B cell (primary cell): ENCODE measurements at regions not wholly inside any gene's neighbourhood (a gene's known extent, or its start where the extent isn't known, plus 50 kb on each side); places are given as distances from the start of the nearest gene placed in this dataset.

Experiments used
- ATAC-seq: fragments of 200-7000 bp; cut with Tn5 transposase; one replicate; pipeline ENCODE4 v1.10.0; 2021; ENCODE audit warnings: low read depth, mild to moderate bottlenecking, moderate number of reproducible peaks, moderate library complexity
- CTCF ChIA-PET: fragments of 350-600 bp; sonication (Branson Sonifier 250); formaldehyde crosslinking; loops from one replicate; lab custom pipeline; 2021; ENCODE audit warnings: antibody characterized with exemption, inconsistent platforms; lab: Charles Lee
- POLR2A ChIA-PET: fragments of 350-600 bp; sonication (Branson Sonifier 250); formaldehyde crosslinking; loops from one replicate; lab custom pipeline; 2021; ENCODE audit warnings: antibody characterized with exemption; lab: Charles Lee
- DNase-seq: peaks from one replicate; pipeline ENCODE4 v3.0.0; 2013
- H2AFZ ChIP-seq: 2 replicates; pipeline ENCODE4 v1.6.1; 2012; ENCODE audit warnings: mild to moderate bottlenecking, low read depth, low read length; ENCODE audit not compliant: insufficient read depth, poor library complexity, severe bottlenecking
- H3K27ac ChIP-seq, 2 donors: 1 replicate in 1 of 2; 2 replicates in 1 of 2; pipeline ENCODE4 v1.5.1; 2012 to 2013; ENCODE audit warnings: low read length in 2 of 2, mild to moderate bottlenecking in 2 of 2, moderate library complexity in 1 of 2
- H3K27me3 ChIP-seq, 4 experiments: fragments of 200-600 bp in 1 of 4; sonication (generic) in 1 of 4; replicated peaks in 1 of 4; 1 replicate in 2 of 4; 2 replicates in 2 of 4; pipeline versions ENCODE4 v1.6.1 to v1.7.0; 2013 to 2016; ENCODE audit warnings: low read length in 3 of 4, mild to moderate bottlenecking in 2 of 4, mixed read lengths in 1 of 4, moderate library complexity in 1 of 4; ENCODE audit not compliant: insufficient read depth in 4 of 4, control insufficient read depth in 3 of 4; ENCODE audit errors: control extremely low read depth in 1 of 4
- H3K36me3 ChIP-seq, 2 experiments: replicated peaks in 1 of 2; 1 replicate in 1 of 2; 2 replicates in 1 of 2; pipeline versions ENCODE4 v1.6.1 to v1.7.1; 2013; ENCODE audit warnings: low read length in 1 of 2; ENCODE audit not compliant: insufficient read depth in 2 of 2, control insufficient read depth in 1 of 2; ENCODE audit errors: control extremely low read depth in 1 of 2, extremely low read depth in 1 of 2
- H3K4me1 ChIP-seq, 2 donors: fragments of 200-600 bp in 1 of 2; sonication (generic) in 1 of 2; 1 replicate in 1 of 2; 2 replicates in 1 of 2; pipeline versions ENCODE4 v1.5.1 to v1.6.1; 2013 to 2017; ENCODE audit warnings: low read length in 2 of 2; ENCODE audit not compliant: control insufficient read depth in 2 of 2, insufficient read depth in 2 of 2
- H3K4me2 ChIP-seq: replicated peaks from 2 replicates; pipeline ENCODE3; 2012; ENCODE audit warnings: mild to moderate bottlenecking, low read depth, low read length; ENCODE audit not compliant: poor library complexity, severe bottlenecking
- H3K4me3 ChIP-seq, 5 experiments: fragments of 200-600 bp in 1 of 5; sonication (generic) in 1 of 5; 1 replicate in 3 of 5; 2 replicates in 2 of 5; pipeline versions ENCODE4 v1.5.1 to v1.7.0; 2011 to 2016; ENCODE audit warnings: low read length in 4 of 5, mild to moderate bottlenecking in 4 of 5, low read depth in 2 of 5, control low read depth in 1 of 5, moderate library complexity in 1 of 5; ENCODE audit not compliant: insufficient read depth in 1 of 5; ENCODE audit errors: control extremely low read depth in 1 of 5, extremely low read depth in 1 of 5
- H3K79me2 ChIP-seq: fragments of 200-600 bp; sonication (generic); one replicate; pipeline ENCODE4 v1.6.0; 2016; ENCODE audit warnings: low read length; ENCODE audit not compliant: control insufficient read depth, insufficient read depth
- H3K9ac ChIP-seq: fragments of 200-600 bp; sonication (generic); 2 replicates; pipeline ENCODE4 v1.6.1; 2017; ENCODE audit warnings: mild to moderate bottlenecking, low read length, moderate library complexity
- H3K9me3 ChIP-seq, 3 donors: one replicate each; pipeline versions ENCODE4 v1.6.1 to v1.7.1; 2013; ENCODE audit warnings: low read length in 2 of 3; ENCODE audit not compliant: control insufficient read depth in 2 of 3, insufficient read depth in 1 of 3; ENCODE audit errors: control extremely low read depth in 1 of 3
- H4K20me1 ChIP-seq: 2 replicates; pipeline ENCODE4 v1.6.0; 2012; ENCODE audit warnings: mild to moderate bottlenecking, low read length; ENCODE audit not compliant: insufficient read depth, control insufficient read depth, poor library complexity, severe bottlenecking
- H3K27ac Mint-ChIP-seq: one replicate; pipeline ENCODE4 v1.8.0; 2021; ENCODE audit warnings: mixed read lengths
- H3K27me3 Mint-ChIP-seq: one replicate; pipeline ENCODE4 v1.8.0; 2021; ENCODE audit warnings: mixed read lengths
- H3K4me1 Mint-ChIP-seq: one replicate; pipeline ENCODE4 v1.8.0; 2021; ENCODE audit warnings: mixed read lengths
- H3K4me3 Mint-ChIP-seq: one replicate; pipeline ENCODE4 v1.8.0; 2021; ENCODE audit warnings: mixed read lengths
- H3K9me3 Mint-ChIP-seq: one replicate; pipeline ENCODE4 v1.8.0; 2022; ENCODE audit warnings: mixed read lengths; ENCODE audit not compliant: insufficient read depth
- EZH2 ChIP-seq: IDR thresholded peaks from 2 replicates; pipeline ENCODE4 v1.6.1; 2012; ENCODE audit warnings: borderline replicate concordance, low read depth, mild to moderate bottlenecking, moderate library complexity, low read length; ENCODE audit not compliant: insufficient read depth, poor library complexity, severe bottlenecking
- WGBS: methylation state at CpG from one replicate; pipeline ENCODE4 v1.1.5; 2013; ENCODE audit warnings: missing lambda C conversion rate; ENCODE audit not compliant: insufficient coverage; 5-methylcytosine and 5-hydroxymethylcytosine counted together
- intact Hi-C: fragments of 100-400 bp; cut with micrococcal nuclease; formaldehyde crosslinking; loops from one replicate; pipeline ENCODE4 v1.10.0; 2022
- TF ChIP-seq, protein P1 (sequence below): fragments of 200-600 bp; IDR thresholded peaks from one replicate; pipeline ENCODE4 v1.8.0; 2022; ENCODE audit warnings: antibody characterized with exemption, mild to moderate bottlenecking

DNA sequence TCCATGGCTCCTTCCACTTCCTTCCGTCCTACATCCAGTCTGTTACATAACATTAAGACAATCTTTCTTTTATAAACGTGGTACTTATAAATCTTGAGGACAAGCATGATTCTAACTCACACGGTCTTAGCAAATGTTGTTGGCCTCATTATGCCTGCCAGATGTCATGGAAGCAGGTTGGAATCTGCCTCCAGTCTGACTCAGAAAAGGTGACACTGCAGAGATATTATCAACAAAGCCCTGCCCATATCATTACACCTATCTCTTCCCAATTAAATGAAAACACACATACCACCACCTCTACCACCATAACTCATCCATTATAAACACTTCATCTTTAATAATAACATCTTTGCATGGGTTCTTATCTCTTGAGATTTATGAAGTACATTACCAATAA is 334.7 kb upstream of the CHAC2 start:
- Histone ChIP-seq H3K27me3 (no peaks in the 10 kb centered on the region), H3K79me2 (no peaks in the 10 kb centered on the region), H3K4me3 (no peak overlapping the region), H3K36me3 (no peaks in the 10 kb centered on the region), H3K9ac (no peak overlapping the region), H4K20me1 (no peaks in the 10 kb centered on the region), H3K27ac (no peak overlapping the region), H3K9me3 (no peaks in the 10 kb centered on the region), H3K4me1 (no peaks in the 10 kb centered on the region), H2AFZ (no peak overlapping the region), H3K4me2 (no peak overlapping the region)
- TF ChIP-seq, protein P1, sequence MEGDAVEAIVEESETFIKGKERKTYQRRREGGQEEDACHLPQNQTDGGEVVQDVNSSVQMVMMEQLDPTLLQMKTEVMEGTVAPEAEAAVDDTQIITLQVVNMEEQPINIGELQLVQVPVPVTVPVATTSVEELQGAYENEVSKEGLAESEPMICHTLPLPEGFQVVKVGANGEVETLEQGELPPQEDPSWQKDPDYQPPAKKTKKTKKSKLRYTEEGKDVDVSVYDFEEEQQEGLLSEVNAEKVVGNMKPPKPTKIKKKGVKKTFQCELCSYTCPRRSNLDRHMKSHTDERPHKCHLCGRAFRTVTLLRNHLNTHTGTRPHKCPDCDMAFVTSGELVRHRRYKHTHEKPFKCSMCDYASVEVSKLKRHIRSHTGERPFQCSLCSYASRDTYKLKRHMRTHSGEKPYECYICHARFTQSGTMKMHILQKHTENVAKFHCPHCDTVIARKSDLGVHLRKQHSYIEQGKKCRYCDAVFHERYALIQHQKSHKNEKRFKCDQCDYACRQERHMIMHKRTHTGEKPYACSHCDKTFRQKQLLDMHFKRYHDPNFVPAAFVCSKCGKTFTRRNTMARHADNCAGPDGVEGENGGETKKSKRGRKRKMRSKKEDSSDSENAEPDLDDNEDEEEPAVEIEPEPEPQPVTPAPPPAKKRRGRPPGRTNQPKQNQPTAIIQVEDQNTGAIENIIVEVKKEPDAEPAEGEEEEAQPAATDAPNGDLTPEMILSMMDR = no peak
- TF ChIP-seq EZH2 = no peak
- H3K27me3 Mint-ChIP-seq = no peaks in the 10 kb centered on the region
- 79% methylated on average over 3 of the region's 3 CpGs for WGBS
- POLR2A ChIA-PET = no interaction called here
- no peaks in the 10 kb centered on the region for H3K4me1 Mint-ChIP-seq
- CTCF ChIA-PET = no interaction called here
- H3K9me3 Mint-ChIP-seq = no peaks in the 10 kb centered on the region
- H3K4me3 Mint-ChIP-seq = no peak overlapping the region
- ATAC-seq (no peak), DNase-seq (no peak)
- H3K27ac Mint-ChIP-seq = no peak overlapping the region
- intact Hi-C loops = no loop called here

DNA sequence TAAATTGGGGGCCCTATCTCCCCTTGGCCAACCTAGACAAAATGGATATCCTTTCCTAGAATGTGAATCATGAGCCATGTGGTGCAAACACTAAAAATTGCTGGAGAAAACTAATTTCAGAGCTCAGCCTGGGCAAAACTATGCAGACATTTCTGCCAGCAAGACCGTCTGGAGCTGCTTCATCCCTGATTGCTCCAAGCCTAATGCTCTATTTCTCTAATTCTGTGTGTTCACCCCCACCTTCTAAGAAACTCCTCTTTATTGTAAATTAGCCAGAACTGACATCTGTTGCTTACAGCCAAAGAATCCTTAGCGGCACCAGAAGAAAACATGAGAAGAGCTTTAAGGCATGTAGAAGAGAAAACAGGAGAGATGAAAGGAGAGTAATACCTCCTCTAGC is 337.7 kb upstream of the CHAC2 start:
- H3K9me3 ChIP-seq = peaks cover 0 to under 1% (median 0%) of the 10 kb centered on the region in 3 donors
- peaks cover 3% of the 10 kb centered on the region for H3K4me1 Mint-ChIP-seq

More for the DNA sequence above, 337.7 kb upstream of the CHAC2 start:
- H3K4me1 ChIP-seq = no peaks in the 10 kb centered on the region
- no peak for DNase-seq
- H4K20me1 ChIP-seq = no peaks in the 10 kb centered on the region
- TF ChIP-seq, protein P1 = no peak
- no peak for TF ChIP-seq EZH2
- CTCF ChIA-PET = no interaction called here
- Mint-ChIP-seq H3K27me3 (no peaks in the 10 kb centered on the region), H3K4me3 (no peak overlapping the region), H3K9me3 (no peaks in the 10 kb centered on the region), H3K27ac (no peak overlapping the region)
- POLR2A ChIA-PET = no interaction called here
- no peaks in the 10 kb centered on the region for H3K36me3 ChIP-seq
- H2AFZ ChIP-seq = no peak overlapping the region
- no peak overlapping the region for H3K27ac ChIP-seq
- H3K27me3 ChIP-seq = no peaks in the 10 kb centered on the region
- WGBS = 50% methylated on average over 1 of the region's 2 CpGs
- H3K4me2 ChIP-seq = no peak overlapping the region
- intact Hi-C loops = no loop called here
- no peak for ATAC-seq
- H3K4me3 ChIP-seq = no peak overlapping the region
- no peak overlapping the region for H3K9ac ChIP-seq
- no peaks in the 10 kb centered on the region for H3K79me2 ChIP-seq
